SK-N-SH (cell line): ENCODE measurements at regions not wholly inside any gene's neighbourhood (a gene's known extent, or its start where the extent isn't known, plus 50 kb on each side); places are given as distances from the start of the nearest gene placed in this dataset.
"Not testable (repeated sequence)": the region's sequence is repeated elsewhere in the genome, so short reads cannot be mapped to it uniquely, and the experiment has no call there.

ENCODE experiments used
- CTCF ChIA-PET: fragments of 300-600, 350-600 bp; formaldehyde crosslinking; extraction: SDS; loops from one replicate; lab custom pipeline; 2021; lab: Yijun Ruan, JAX
- POLR2A ChIA-PET: fragments of 350-600 bp; sonication (Branson Sonifier 250); formaldehyde crosslinking; extraction: SDS; loops from one replicate; lab custom pipeline; 2020; ENCODE audit warnings: antibody characterized with exemption, inconsistent platforms; lab: Yijun Ruan, JAX
- DNase-seq: peaks from one replicate; pipeline ENCODE4 v3.0.0; 2012
- H2AFZ ChIP-seq: fragments of 200-600 bp; sonication (generic); 2 replicates; pipeline ENCODE4 v1.8.1; 2016; ENCODE audit warnings: antibody characterized with exemption, mild to moderate bottlenecking, low read depth
- H3F3A ChIP-seq: fragments of 200-600 bp; sonication (generic); replicated peaks from 2 replicates; pipeline ENCODE3; 2016; ENCODE audit warnings: antibody characterized with exemption, mild to moderate bottlenecking; ENCODE audit not compliant: insufficient read depth
- H3K27ac ChIP-seq, 2 experiments: fragments of 200-500 bp in 1 of 2; fragments of 200-600 bp in 1 of 2; sonication (Bioruptor generic) in 1 of 2; sonication (generic), shearing (Covaris generic) in 1 of 2; 2 replicates each; pipeline versions ENCODE4 v1.5.1 to v1.6.1; 2014 to 2016; ENCODE audit warnings: low read depth in 2 of 2, inconsistent platforms in 1 of 2, low read length in 1 of 2, mild to moderate bottlenecking in 1 of 2, mixed read lengths in 1 of 2
- H3K27me3 ChIP-seq: fragments of 200-600 bp; sonication (generic), shearing (Covaris generic); 2 replicates; pipeline ENCODE4 v1.6.1; 2016; ENCODE audit warnings: mixed run types; ENCODE audit not compliant: insufficient read depth
- H3K36me3 ChIP-seq, 2 experiments: fragments of 200-500 bp in 1 of 2; fragments of 200-600 bp in 1 of 2; sonication (Bioruptor generic) in 1 of 2; sonication (generic) in 1 of 2; replicated peaks in 1 of 2; 2 replicates each; pipeline versions ENCODE3 to v1.5.1; 2014 to 2016; ENCODE audit warnings: low read length in 1 of 2, mild to moderate bottlenecking in 1 of 2; ENCODE audit not compliant: insufficient read depth in 2 of 2, control insufficient read depth in 1 of 2
- H3K4me1 ChIP-seq, 2 experiments: fragments of 200-500 bp in 1 of 2; fragments of 200-600 bp in 1 of 2; sonication (Bioruptor generic) in 1 of 2; sonication (generic), shearing (Covaris generic) in 1 of 2; 2 replicates each; pipeline versions ENCODE4 v1.5.1 to v1.6.1; 2014 to 2016; ENCODE audit warnings: low read depth in 1 of 2, low read length in 1 of 2, mixed run types in 1 of 2; ENCODE audit not compliant: insufficient read depth in 2 of 2, control insufficient read depth in 1 of 2
- H3K4me2 ChIP-seq: fragments of 200-600 bp; sonication (generic), shearing (Covaris generic); 2 replicates; pipeline ENCODE4 v1.6.1; 2017; ENCODE audit warnings: mixed run types
- H3K4me3 ChIP-seq, 2 experiments: fragments of 200-500 bp in 1 of 2; fragments of 200-600 bp in 1 of 2; sonication (Bioruptor generic) in 1 of 2; sonication (generic), shearing (Covaris generic) in 1 of 2; 2 replicates each; pipeline versions ENCODE4 v1.5.1 to v1.8.1; 2014 to 2016; ENCODE audit warnings: low read depth in 2 of 2, inconsistent platforms in 1 of 2, low read length in 1 of 2, mild to moderate bottlenecking in 1 of 2, mixed read lengths in 1 of 2, moderate library complexity in 1 of 2
- H3K79me2 ChIP-seq: fragments of 200-600 bp; sonication (generic); 2 replicates; pipeline ENCODE4 v1.8.1; 2017; ENCODE audit warnings: mild to moderate bottlenecking; ENCODE audit not compliant: insufficient read depth
- H3K9ac ChIP-seq: fragments of 200-600 bp; sonication (generic); 2 replicates; pipeline ENCODE4 v1.6.1; 2017; ENCODE audit warnings: mixed run types
- H3K9me2 ChIP-seq: fragments of 200-600 bp; sonication (generic); 2 replicates; pipeline ENCODE4 v1.6.1; 2017; ENCODE audit warnings: mixed run types
- H3K9me3 ChIP-seq: fragments of 200-600 bp; sonication (generic); 2 replicates; pipeline ENCODE4 v1.6.1; 2017; ENCODE audit warnings: mixed run types, mild to moderate bottlenecking, moderate library complexity
- H4K20me1 ChIP-seq: fragments of 200-600 bp; sonication (generic); 2 replicates; pipeline ENCODE4 v1.6.1; 2017; ENCODE audit warnings: mild to moderate bottlenecking, mixed run types; ENCODE audit not compliant: insufficient read depth
- JUND ChIP-seq: IDR thresholded peaks from 2 replicates; pipeline ENCODE4 v1.4.0; 2012
- PBX3 ChIP-seq: IDR thresholded peaks from 2 replicates; pipeline ENCODE4; 2012
- POLR2AphosphoS5 ChIP-seq: IDR thresholded peaks from 2 replicates; pipeline ENCODE4 v1.6.1; 2012; ENCODE audit warnings: low read depth, low read length
- SMC3 ChIP-seq: IDR thresholded peaks from 2 replicates; pipeline ENCODE4 v1.6.1; 2012; ENCODE audit warnings: low read depth, low read length, improper control_type of control experiment
- WGBS: methylation state at CpG from one replicate; pipeline ENCODE4 v1.1.6; 2017; ENCODE audit warnings: low lambda C conversion rate; 5-methylcytosine and 5-hydroxymethylcytosine counted together
- TF ChIP-seq, protein P1 (sequence below): fragments of 200-600 bp; sonication (generic); IDR thresholded peaks from 2 replicates; pipeline ENCODE4 v1.6.1; 2017; ENCODE audit warnings: antibody characterized with exemption, mild to moderate bottlenecking, moderate library complexity
- TF ChIP-seq, protein P2 (sequence below): IDR thresholded peaks from 2 replicates; pipeline ENCODE4 v1.6.1; 2012; ENCODE audit warnings: mild to moderate bottlenecking, low read depth, low read length, moderate library complexity

GRCh38 chr4:138367942-138368341, 125.8 kb upstream of the SLC7A11 start (continued):
- TF ChIP-seq, protein P1, sequence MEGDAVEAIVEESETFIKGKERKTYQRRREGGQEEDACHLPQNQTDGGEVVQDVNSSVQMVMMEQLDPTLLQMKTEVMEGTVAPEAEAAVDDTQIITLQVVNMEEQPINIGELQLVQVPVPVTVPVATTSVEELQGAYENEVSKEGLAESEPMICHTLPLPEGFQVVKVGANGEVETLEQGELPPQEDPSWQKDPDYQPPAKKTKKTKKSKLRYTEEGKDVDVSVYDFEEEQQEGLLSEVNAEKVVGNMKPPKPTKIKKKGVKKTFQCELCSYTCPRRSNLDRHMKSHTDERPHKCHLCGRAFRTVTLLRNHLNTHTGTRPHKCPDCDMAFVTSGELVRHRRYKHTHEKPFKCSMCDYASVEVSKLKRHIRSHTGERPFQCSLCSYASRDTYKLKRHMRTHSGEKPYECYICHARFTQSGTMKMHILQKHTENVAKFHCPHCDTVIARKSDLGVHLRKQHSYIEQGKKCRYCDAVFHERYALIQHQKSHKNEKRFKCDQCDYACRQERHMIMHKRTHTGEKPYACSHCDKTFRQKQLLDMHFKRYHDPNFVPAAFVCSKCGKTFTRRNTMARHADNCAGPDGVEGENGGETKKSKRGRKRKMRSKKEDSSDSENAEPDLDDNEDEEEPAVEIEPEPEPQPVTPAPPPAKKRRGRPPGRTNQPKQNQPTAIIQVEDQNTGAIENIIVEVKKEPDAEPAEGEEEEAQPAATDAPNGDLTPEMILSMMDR = no peak
- TF ChIP-seq PBX3 (no peak), JUND (no peak)
- TF ChIP-seq, protein P2, sequence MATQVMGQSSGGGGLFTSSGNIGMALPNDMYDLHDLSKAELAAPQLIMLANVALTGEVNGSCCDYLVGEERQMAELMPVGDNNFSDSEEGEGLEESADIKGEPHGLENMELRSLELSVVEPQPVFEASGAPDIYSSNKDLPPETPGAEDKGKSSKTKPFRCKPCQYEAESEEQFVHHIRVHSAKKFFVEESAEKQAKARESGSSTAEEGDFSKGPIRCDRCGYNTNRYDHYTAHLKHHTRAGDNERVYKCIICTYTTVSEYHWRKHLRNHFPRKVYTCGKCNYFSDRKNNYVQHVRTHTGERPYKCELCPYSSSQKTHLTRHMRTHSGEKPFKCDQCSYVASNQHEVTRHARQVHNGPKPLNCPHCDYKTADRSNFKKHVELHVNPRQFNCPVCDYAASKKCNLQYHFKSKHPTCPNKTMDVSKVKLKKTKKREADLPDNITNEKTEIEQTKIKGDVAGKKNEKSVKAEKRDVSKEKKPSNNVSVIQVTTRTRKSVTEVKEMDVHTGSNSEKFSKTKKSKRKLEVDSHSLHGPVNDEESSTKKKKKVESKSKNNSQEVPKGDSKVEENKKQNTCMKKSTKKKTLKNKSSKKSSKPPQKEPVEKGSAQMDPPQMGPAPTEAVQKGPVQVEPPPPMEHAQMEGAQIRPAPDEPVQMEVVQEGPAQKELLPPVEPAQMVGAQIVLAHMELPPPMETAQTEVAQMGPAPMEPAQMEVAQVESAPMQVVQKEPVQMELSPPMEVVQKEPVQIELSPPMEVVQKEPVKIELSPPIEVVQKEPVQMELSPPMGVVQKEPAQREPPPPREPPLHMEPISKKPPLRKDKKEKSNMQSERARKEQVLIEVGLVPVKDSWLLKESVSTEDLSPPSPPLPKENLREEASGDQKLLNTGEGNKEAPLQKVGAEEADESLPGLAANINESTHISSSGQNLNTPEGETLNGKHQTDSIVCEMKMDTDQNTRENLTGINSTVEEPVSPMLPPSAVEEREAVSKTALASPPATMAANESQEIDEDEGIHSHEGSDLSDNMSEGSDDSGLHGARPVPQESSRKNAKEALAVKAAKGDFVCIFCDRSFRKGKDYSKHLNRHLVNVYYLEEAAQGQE = no peak

DNA sequence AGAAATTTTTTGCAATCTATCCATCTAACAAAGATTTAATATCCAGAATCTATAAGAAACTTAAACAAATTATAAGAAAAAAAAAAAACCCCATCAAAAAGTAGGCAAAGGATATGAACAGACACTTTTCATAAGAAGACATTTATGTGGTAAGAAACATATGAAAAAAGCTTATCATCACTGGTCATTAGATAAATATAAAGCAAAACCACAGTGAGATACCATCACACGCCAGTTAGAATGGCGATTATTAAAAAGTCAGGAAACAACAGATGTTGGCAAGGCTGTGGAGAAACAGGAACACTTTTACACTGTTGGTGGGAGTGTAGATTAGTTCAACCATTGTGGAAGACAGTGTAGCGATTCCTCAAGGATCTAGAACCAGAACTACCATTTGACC, 110.3 kb upstream of the SLC7A11 start:
- H3K9me2 ChIP-seq, H3K27ac ChIP-seq, H3F3A ChIP-seq, DNase-seq, H2AFZ ChIP-seq, H3K9me3 ChIP-seq, H3K36me3 ChIP-seq, POLR2A ChIA-PET, H3K4me3 ChIP-seq, H3K9ac ChIP-seq, H3K79me2 ChIP-seq, CTCF ChIA-PET, H3K4me2 ChIP-seq, H4K20me1 ChIP-seq, H3K4me1 ChIP-seq, H3K27me3 ChIP-seq: not testable (repeated sequence)
- 73% methylated on average over 3 of the region's 3 CpGs for whole genome bisulfite sequencing

GRCh38 chr4:138348055-138348454, 105.9 kb upstream of the SLC7A11 start:
- Histone ChIP-seq H4K20me1 (no peaks in the 10 kb centered on the region), H3K27me3 (no peaks in the 10 kb centered on the region), H3K4me3 (no peak overlapping the region), H3F3A (no peaks in the 10 kb centered on the region), H3K9me2 (no peaks in the 10 kb centered on the region), H3K27ac (no peak overlapping the region), H3K9me3 (no peaks in the 10 kb centered on the region), H3K9ac (no peak overlapping the region), H3K4me2 (no peak overlapping the region), H3K4me1 (no peaks in the 10 kb centered on the region), H3K79me2 (no peaks in the 10 kb centered on the region), H3K36me3 (no peaks in the 10 kb centered on the region), H2AFZ (no peak overlapping the region)
- POLR2A ChIA-PET = no interaction called here
- no peak for DNase-seq
- CTCF ChIA-PET = no interaction called here
- 60% methylated on average over 3 of the region's 3 CpGs for WGBS
- TF ChIP-seq POLR2AphosphoS5 (no peak), SMC3 (no peak)
